ENCODE measurements at regions not wholly inside any gene's neighbourhood (a gene's known extent, or its start where the extent isn't known, plus 50 kb on each side); places are given as distances from the start of the nearest gene placed in this dataset.
A peak's percentile ranks its signal among the peaks of the same experiment; 100 is the strongest.
"Not testable (repeated sequence)": the region's sequence is repeated elsewhere in the genome, so short reads cannot be mapped to it uniquely, and the experiment has no call there.

- no peak for DNase-seq (ENCODE audit: low spot score)
Measured at GRCh38 chr2:35339211-35339610, 1016.4 kb upstream of the CRIM1 start.

DNA sequence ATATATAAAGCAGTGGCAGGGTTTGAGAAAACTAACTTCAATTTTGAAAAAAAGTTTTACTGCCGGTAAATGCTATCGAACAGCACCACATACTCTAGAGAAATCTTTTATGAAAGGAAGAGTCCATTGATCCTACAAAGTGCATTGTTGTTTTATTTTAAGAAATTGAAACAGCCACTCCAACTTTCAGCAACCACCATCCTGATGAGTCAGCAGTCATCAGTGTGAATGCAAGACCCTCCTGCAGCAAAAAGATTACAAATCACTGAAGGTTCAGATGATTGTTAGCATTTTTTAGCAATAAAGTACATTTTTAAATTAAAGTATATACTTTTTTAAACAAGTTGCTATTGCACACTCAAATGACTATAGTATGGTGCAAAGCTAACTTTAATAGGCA is 1017.7 kb upstream of the CRIM1 start:
- no peak for DNase-seq (ENCODE audit: low spot score)

GRCh38 chr2:35314049-35314448 is 1041.5 kb upstream of the CRIM1 start:
- DNase-seq (ENCODE audit: low spot score) = no peak

DNA sequence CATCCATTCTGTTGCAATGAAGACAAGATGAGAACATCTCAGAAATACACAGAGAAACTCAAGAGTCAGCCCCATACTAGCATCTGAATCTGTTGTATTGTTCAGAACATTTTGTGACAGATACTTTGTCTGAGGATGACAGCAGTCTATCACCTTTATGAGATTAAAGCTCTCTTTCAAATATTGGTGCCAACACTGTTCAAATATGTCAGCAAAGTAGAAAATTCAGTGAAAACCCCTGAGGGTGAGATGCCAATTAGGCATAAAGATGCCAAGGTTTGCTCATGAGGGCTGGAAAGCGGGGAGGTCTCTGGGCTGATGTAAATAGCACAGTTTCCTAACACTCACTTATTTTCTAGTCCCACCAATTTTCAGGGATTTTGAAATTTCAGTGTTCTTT is 1054.2 kb upstream of the CRIM1 start:
- no peak for DNase-seq (ENCODE audit: low spot score)

GRCh38 chr2:35298493-35298892 is 1057.1 kb upstream of the CRIM1 start:
- peak; percentile 87 for DNase-seq (ENCODE audit: low spot score)

DNA sequence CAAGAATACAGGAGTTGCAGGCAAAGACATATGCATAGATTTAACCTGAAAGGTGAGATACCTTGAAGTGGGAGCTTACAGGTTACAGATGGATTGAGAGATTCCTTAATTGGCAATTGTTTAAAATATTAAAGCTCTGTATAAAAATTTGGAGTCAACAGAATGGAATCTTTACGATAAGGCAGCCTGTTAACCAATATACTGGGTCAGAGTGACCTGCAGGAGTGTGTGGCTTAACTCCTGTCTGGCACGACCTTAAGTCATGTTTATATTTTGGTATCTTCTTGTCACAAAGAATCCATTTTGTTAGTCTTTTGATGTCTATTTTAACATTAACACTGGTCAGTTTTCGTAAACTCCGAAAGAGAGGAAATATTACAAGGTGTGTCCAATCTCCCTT is 1058.2 kb upstream of the CRIM1 start:
- no peak for DNase-seq (ENCODE audit: low spot score)

GRCh38 chr2:35294636-35295263 is 1060.8 kb upstream of the CRIM1 start:
- DNase-seq (ENCODE audit: low spot score) = no peak

- DNase-seq (ENCODE audit: low spot score) = no peak
Measured at GRCh38 chr2:35293261-35293660, 1062.3 kb upstream of the CRIM1 start.

GRCh38 chr2:35292199-35292598 is 1063.4 kb upstream of the CRIM1 start:
- peak; percentile 4 for DNase-seq (ENCODE audit: low spot score)

- DNase-seq (ENCODE audit: low spot score) = no peak
Measured at GRCh38 chr2:35281702-35282101, 1073.9 kb upstream of the CRIM1 start.

- no peak for DNase-seq (ENCODE audit: low spot score)
Measured at GRCh38 chr2:35255826-35256225, 1099.8 kb upstream of the CRIM1 start.

GRCh38 chr2:35251156-35251555 is 1104.4 kb upstream of the CRIM1 start:
- DNase-seq (ENCODE audit: low spot score) = no peak

- DNase-seq (ENCODE audit: low spot score) = no peak
Measured at GRCh38 chr2:35246702-35247101, 1108.9 kb upstream of the CRIM1 start.

GRCh38 chr2:35228584-35228983 is 1127.0 kb upstream of the CRIM1 start:
- no peak for DNase-seq (ENCODE audit: low spot score)

DNA sequence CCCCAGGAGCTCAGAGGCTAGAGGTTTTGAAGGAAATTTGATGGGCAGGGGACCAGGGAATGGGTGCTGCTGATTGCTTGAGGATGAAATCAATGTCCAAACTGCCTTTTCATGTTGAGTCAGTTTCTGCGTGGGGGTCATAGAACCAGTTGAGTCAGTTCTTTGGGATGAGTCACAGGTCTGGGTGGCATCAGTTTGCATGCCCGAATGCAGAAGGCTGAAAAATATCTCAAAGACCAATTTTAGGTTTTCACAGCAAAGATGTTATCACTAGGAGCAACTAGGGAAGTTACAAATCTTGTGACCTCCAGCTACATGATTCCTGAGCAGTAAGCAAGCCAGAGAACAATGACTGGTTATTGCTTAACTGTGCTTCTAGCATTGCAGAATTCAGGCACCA is 1135.1 kb upstream of the CRIM1 start:
- DNase-seq (ENCODE audit: low spot score) = peak; percentile 17

DNA sequence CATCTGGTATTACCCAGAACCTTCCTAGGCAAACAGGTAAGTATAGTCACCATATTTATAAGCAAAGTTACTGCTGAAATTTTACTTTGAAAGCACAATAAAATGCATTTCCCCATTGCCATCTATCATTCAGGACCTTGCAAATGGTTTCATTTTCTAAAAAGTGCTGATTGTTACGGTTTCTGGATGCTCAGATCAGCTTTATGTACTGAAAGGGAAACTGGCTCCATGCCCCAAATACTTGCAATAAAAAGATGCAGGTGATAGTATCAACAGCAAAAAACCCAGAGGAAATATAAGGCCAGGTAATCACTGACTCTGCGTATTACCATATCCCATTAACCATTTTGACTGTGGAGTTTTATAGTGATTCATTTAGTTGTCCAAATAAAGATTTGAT is 1150.7 kb upstream of the CRIM1 start:
- no peak for DNase-seq (ENCODE audit: low spot score)

- no peak for DNase-seq (ENCODE audit: low spot score)
Measured at GRCh38 chr2:35204323-35204722, 1151.3 kb upstream of the CRIM1 start.

DNA sequence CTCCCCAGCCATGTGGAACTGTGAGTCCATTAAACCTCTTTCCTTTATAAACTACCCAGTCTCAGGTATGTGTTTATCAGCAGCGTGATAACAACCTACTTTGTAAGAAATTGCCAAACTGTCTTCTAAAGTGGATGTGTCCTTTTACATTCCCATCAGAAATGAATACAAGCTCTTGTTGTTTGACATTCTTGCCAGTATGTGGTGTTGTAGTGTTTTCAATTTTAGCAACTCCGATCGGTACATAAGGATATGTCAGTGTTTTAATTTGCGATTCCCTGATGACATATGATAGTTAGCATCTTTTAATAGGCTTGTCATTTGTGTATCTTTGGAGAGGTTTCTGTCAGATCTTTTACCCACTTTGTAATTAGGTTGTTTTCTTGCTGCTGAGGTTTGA is 1156.3 kb upstream of the CRIM1 start:
- peak; percentile 24 for DNase-seq (ENCODE audit: low spot score)

DNA sequence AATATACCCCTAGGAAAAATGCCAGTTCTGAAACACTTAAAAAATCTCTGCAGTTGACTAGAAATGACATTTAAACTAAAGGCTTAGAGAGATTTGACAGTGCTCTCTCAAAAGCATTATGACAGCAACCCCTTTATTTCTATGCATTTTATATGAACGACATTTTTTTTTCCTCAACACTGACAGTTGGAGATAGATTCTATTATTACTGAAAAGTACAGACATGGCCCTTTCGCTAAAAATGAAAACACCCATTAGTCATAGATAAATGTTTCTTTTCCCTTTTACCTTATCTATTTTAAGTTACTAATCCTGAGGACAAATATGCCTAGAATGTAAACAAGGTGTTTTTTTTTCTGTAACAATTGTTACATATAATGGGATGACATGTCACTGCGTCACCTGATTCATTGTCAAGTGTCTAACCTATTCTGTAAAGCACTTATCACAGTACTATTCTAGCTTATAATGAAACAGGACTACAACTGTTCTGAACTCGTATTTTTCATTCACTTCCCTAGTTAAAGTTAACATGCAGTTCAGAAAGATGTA is 1169.6 kb upstream of the CRIM1 start:
- peak; percentile 5 for DNase-seq (ENCODE audit: low spot score)

GRCh38 chr2:35184471-35184870 is 1171.1 kb upstream of the CRIM1 start:
- no peak for DNase-seq (ENCODE audit: low spot score)

- DNase-seq (ENCODE audit: low spot score) = not testable (repeated sequence)
Measured at GRCh38 chr2:35176726-35177125, 1178.9 kb upstream of the CRIM1 start.

- no peak for DNase-seq (ENCODE audit: low spot score)
Measured at GRCh38 chr2:35174845-35175244, 1180.7 kb upstream of the CRIM1 start.

DNA sequence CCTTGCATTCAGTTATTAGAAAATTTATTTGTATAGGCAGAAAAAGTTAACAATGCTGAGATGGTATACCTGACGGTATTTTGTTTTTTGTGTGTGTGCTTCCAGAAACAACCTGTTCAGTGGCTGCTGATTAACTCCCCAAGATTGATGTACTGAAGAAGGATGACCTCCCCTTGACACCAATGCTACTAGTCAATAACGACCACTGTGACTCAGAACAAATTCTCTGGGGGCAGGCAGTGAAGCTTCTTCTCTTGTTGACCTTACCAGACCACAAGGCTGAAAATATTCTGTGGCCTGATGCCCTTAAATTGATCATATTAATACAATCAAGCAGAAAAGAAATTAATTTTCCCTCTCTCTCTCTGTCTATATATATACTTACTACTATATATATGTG is 1182.9 kb upstream of the CRIM1 start:
- no peak for DNase-seq (ENCODE audit: low spot score)

DNA sequence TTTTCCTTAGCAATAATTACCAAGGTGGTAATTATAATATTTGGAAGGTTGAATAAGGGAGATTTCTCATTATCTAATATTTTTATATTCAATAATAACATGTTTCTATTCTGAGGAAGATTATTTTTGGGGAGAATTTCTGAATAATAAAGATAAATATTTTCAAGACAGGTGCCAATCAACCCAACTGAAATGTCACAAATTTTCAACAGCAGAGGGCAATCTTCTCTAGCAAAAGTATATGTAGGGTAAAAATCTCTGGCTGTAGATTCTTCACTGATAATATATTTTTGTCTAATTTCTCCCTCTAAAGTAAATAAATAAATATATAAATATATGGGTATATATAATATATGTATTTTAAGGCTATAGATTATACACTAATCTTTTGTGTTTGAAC is 1187.2 kb upstream of the CRIM1 start:
- no peak for DNase-seq (ENCODE audit: low spot score)

Measured in A172 (cell line).